GM23338 (cell line): ENCODE measurements at regions not wholly inside any gene's neighbourhood (a gene's known extent, or its start where the extent isn't known, plus 50 kb on each side); places are given as distances from the start of the nearest gene placed in this dataset.

Experiments
- ATAC-seq: fragments of 200-7000 bp; cut with Tn5 transposase; 3 replicates; pipeline ENCODE4 v1.9.1; 2020
- DNase-seq: peaks from one replicate; pipeline ENCODE4 v3.0.0-alpha.2; 2015; ENCODE audit warnings: low spot score
- H2AFZ ChIP-seq: fragments of 200-600 bp; sonication (generic); 2 replicates; pipeline ENCODE4 v1.8.0; 2016; ENCODE audit warnings: antibody characterized with exemption, mild to moderate bottlenecking, moderate library complexity
- H3F3A ChIP-seq: fragments of 200-600 bp; sonication (generic); replicated peaks from 2 replicates; pipeline ENCODE4 v1.8.0; 2017; ENCODE audit warnings: antibody characterized with exemption, mixed run types, low read depth
- H3K27ac ChIP-seq: fragments of 200-600 bp; sonication (generic); 2 replicates; pipeline ENCODE4 v1.6.1; 2016; ENCODE audit warnings: low read depth
- H3K27me3 ChIP-seq: fragments of 200-600 bp; sonication (generic); 2 replicates; pipeline ENCODE4 v1.8.0; 2016; ENCODE audit warnings: mild to moderate bottlenecking, mixed run types, moderate library complexity; ENCODE audit not compliant: insufficient read depth
- H3K36me3 ChIP-seq: fragments of 200-600 bp; sonication (generic); 2 replicates; pipeline ENCODE4 v1.8.0; 2016; ENCODE audit warnings: mild to moderate bottlenecking; ENCODE audit not compliant: insufficient read depth
- H3K4me1 ChIP-seq: fragments of 200-600 bp; sonication (generic); 2 replicates; pipeline ENCODE4 v1.8.0; 2016; ENCODE audit warnings: mild to moderate bottlenecking, moderate library complexity; ENCODE audit not compliant: insufficient read depth
- H3K4me2 ChIP-seq: fragments of 200-600 bp; sonication (generic); 2 replicates; pipeline ENCODE4 v1.7.1; 2017; ENCODE audit warnings: mixed run types
- H3K4me3 ChIP-seq: fragments of 200-600 bp; sonication (generic); 2 replicates; pipeline ENCODE4 v1.6.1; 2016; ENCODE audit warnings: mixed run types
- H3K79me2 ChIP-seq: fragments of 200-600 bp; sonication (generic); replicated peaks from 2 replicates; pipeline ENCODE4 v1.8.0; 2017; ENCODE audit warnings: mild to moderate bottlenecking; ENCODE audit not compliant: insufficient read depth
- H3K9me2 ChIP-seq: fragments of 200-600 bp; sonication (generic); 2 replicates; pipeline ENCODE4 v1.8.0; 2017; ENCODE audit not compliant: insufficient read depth
- H4K20me1 ChIP-seq: fragments of 200-600 bp; sonication (generic); replicated peaks from 2 replicates; pipeline ENCODE4 v1.8.0; 2017; ENCODE audit warnings: mild to moderate bottlenecking; ENCODE audit not compliant: insufficient read depth
- H3K27ac Mint-ChIP-seq: 2 replicates; pipeline ENCODE4 v1.8.0; 2020; ENCODE audit warnings: inconsistent platforms, mild to moderate bottlenecking, moderate library complexity, mixed read lengths
- H3K27me3 Mint-ChIP-seq: 3 replicates; pipeline ENCODE4 v1.8.0; 2022; ENCODE audit warnings: low read depth, mild to moderate bottlenecking, moderate library complexity, mixed read lengths, inconsistent platforms; ENCODE audit not compliant: insufficient read depth, poor library complexity
- H3K36me3 Mint-ChIP-seq: 3 replicates; pipeline ENCODE4 v1.8.0; 2021; ENCODE audit warnings: low read depth, mild to moderate bottlenecking, inconsistent platforms, moderate library complexity, mixed read lengths
- H3K4me1 Mint-ChIP-seq: 3 replicates; pipeline ENCODE4 v1.8.0; 2020; ENCODE audit warnings: mild to moderate bottlenecking, inconsistent platforms, mixed read lengths
- H3K4me3 Mint-ChIP-seq: 3 replicates; pipeline ENCODE4 v1.8.0; 2021; ENCODE audit warnings: moderate library complexity, mild to moderate bottlenecking, inconsistent platforms, mixed read lengths
- H3K9me3 Mint-ChIP-seq: 3 replicates; pipeline ENCODE4 v1.8.0; 2020; ENCODE audit warnings: moderate library complexity, mild to moderate bottlenecking, inconsistent platforms, mixed read lengths
- CREB1 ChIP-seq: fragments of 250-450 bp; sonication (Bioruptor Pico); IDR thresholded peaks from 2 replicates; pipeline ENCODE4 v1.5.0; 2020; ENCODE audit warnings: low read depth, mild to moderate bottlenecking, moderate library complexity
- EZH2 ChIP-seq: fragments of 200-600 bp; sonication (generic); IDR thresholded peaks from one replicate; pipeline ENCODE4 v1.8.0; 2017; ENCODE audit warnings: antibody characterized with exemption, mild to moderate bottlenecking, low read depth; ENCODE audit not compliant: unreplicated experiment
- EZH2phosphoT487 ChIP-seq: fragments of 200-600 bp; sonication (generic); IDR thresholded peaks from one replicate; pipeline ENCODE4 v1.8.1; 2018; ENCODE audit warnings: antibody characterized with exemption; ENCODE audit not compliant: unreplicated experiment
- JUNB ChIP-seq: IDR thresholded peaks from one replicate; pipeline ENCODE4 v1.6.1; 2016; ENCODE audit warnings: antibody characterized with exemption; ENCODE audit not compliant: unreplicated experiment
- NANOG ChIP-seq: IDR thresholded peaks from 2 replicates; pipeline ENCODE4 v1.6.1; 2016; ENCODE audit warnings: antibody characterized with exemption, borderline replicate concordance
- POLR2AphosphoS5 ChIP-seq: IDR thresholded peaks from 2 replicates; pipeline ENCODE4 v1.6.1; 2016; ENCODE audit warnings: antibody characterized with exemption, low read depth
- STAT1 ChIP-seq: IDR thresholded peaks from one replicate; pipeline ENCODE4 v1.6.1; 2016; ENCODE audit warnings: antibody characterized with exemption; ENCODE audit not compliant: unreplicated experiment
- ZNF114 ChIP-seq: fragments of 250-450 bp; sonication (Bioruptor Pico); IDR thresholded peaks from 2 replicates; pipeline ENCODE4 v1.5.0; 2020; ENCODE audit warnings: mild to moderate bottlenecking, moderate library complexity
- ZNF331 ChIP-seq: fragments of 250-450 bp; sonication (Bioruptor Pico); IDR thresholded peaks from 2 replicates; pipeline ENCODE4 v1.5.0; 2020; ENCODE audit warnings: low read depth, mild to moderate bottlenecking, moderate library complexity
- TF ChIP-seq, protein P1 (sequence below): fragments of 250-450 bp; sonication (Bioruptor Pico); IDR thresholded peaks from 2 replicates; pipeline ENCODE4 v1.5.0; 2020; ENCODE audit warnings: mild to moderate bottlenecking, moderate library complexity
- TF ChIP-seq, protein P2 (sequence below): IDR thresholded peaks from one replicate; pipeline ENCODE4 v1.6.1; 2018; ENCODE audit warnings: antibody characterized with exemption; ENCODE audit not compliant: unreplicated experiment

DNA sequence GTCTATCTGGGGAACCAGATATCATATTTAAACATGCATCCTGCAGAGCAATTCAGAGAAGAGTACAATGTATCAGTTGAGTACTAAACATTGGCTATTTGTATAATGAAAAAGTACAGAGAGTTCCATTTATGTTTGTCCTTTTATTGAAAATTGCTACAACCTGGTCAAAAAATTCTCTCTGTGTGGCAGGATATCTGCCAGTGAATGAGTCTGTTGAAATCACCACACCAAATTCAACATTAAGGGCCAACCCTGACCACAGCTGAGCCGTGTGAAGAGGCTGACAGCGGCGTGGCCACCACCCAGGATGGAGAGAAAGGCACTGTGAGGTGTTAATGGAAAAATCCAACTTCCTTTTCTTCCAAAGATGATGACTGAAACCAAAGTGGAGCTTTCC is 422.7 kb upstream of the PIK3R1 start:
- Mint-ChIP-seq H3K4me3 (no peak overlapping the region), H3K27ac (no peak overlapping the region), H3K9me3 (no peaks in the 10 kb centered on the region), H3K4me1 (peaks cover 6% of the 10 kb centered on the region; the same call in 2 of the 3 replicates), H3K27me3 (no peaks in the 10 kb centered on the region), H3K36me3 (no peaks in the 10 kb centered on the region)
- Histone ChIP-seq H3K36me3 (no peaks in the 10 kb centered on the region), H3K27me3 (no peaks in the 10 kb centered on the region), H3F3A (no peaks in the 10 kb centered on the region), H3K27ac (no peak overlapping the region), H3K9me2 (peaks cover 5% of the 10 kb centered on the region; the same call in 1 of the 2 replicates), H3K79me2 (no peaks in the 10 kb centered on the region), H2AFZ (no peak overlapping the region), H3K4me3 (no peak overlapping the region), H3K4me1 (no peaks in the 10 kb centered on the region), H3K4me2 (no peak overlapping the region), H4K20me1 (no peaks in the 10 kb centered on the region)
- DNase-seq: no peak
- TF ChIP-seq, protein P1, sequence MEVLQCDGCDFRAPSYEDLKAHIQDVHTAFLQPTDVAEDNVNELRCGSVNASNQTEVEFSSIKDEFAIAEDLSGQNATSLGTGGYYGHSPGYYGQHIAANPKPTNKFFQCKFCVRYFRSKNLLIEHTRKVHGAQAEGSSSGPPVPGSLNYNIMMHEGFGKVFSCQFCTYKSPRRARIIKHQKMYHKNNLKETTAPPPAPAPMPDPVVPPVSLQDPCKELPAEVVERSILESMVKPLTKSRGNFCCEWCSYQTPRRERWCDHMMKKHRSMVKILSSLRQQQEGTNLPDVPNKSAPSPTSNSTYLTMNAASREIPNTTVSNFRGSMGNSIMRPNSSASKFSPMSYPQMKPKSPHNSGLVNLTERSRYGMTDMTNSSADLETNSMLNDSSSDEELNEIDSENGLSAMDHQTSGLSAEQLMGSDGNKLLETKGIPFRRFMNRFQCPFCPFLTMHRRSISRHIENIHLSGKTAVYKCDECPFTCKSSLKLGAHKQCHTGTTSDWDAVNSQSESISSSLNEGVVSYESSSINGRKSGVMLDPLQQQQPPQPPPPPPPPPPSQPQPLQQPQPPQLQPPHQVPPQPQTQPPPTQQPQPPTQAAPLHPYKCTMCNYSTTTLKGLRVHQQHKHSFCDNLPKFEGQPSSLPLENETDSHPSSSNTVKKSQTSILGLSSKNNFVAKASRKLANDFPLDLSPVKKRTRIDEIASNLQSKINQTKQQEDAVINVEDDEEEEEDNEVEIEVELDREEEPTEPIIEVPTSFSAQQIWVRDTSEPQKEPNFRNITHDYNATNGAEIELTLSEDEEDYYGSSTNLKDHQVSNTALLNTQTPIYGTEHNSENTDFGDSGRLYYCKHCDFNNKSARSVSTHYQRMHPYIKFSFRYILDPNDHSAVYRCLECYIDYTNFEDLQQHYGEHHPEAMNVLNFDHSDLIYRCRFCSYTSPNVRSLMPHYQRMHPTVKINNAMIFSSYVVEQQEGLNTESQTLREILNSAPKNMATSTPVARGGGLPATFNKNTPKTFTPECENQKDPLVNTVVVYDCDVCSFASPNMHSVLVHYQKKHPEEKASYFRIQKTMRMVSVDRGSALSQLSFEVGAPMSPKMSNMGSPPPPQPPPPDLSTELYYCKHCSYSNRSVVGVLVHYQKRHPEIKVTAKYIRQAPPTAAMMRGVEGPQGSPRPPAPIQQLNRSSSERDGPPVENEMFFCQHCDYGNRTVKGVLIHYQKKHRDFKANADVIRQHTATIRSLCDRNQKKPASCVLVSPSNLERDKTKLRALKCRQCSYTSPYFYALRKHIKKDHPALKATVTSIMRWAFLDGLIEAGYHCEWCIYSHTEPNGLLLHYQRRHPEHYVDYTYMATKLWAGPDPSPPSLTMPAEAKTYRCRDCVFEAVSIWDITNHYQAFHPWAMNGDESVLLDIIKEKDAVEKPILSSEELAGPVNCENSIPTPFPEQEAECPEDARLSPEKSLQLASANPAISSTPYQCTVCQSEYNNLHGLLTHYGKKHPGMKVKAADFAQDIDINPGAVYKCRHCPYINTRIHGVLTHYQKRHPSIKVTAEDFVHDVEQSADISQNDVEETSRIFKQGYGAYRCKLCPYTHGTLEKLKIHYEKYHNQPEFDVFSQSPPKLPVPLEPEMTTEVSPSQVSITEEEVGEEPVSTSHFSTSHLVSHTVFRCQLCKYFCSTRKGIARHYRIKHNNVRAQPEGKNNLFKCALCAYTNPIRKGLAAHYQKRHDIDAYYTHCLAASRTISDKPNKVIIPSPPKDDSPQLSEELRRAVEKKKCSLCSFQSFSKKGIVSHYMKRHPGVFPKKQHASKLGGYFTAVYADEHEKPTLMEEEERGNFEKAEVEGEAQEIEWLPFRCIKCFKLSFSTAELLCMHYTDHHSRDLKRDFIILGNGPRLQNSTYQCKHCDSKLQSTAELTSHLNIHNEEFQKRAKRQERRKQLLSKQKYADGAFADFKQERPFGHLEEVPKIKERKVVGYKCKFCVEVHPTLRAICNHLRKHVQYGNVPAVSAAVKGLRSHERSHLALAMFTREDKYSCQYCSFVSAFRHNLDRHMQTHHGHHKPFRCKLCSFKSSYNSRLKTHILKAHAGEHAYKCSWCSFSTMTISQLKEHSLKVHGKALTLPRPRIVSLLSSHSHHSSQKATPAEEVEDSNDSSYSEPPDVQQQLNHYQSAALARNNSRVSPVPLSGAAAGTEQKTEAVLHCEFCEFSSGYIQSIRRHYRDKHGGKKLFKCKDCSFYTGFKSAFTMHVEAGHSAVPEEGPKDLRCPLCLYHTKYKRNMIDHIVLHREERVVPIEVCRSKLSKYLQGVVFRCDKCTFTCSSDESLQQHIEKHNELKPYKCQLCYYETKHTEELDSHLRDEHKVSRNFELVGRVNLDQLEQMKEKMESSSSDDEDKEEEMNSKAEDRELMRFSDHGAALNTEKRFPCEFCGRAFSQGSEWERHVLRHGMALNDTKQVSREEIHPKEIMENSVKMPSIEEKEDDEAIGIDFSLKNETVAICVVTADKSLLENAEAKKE (CRISPR knock-in tag): no peak
- no peak for TF ChIP-seq NANOG
- no peak for TF ChIP-seq POLR2AphosphoS5
- TF ChIP-seq ZNF114 (CRISPR knock-in tag): no peak
- no peak for TF ChIP-seq CREB1 (CRISPR knock-in tag)
- no peak for TF ChIP-seq STAT1
- no peak for TF ChIP-seq ZNF331
- TF ChIP-seq JUNB: no peak
- TF ChIP-seq EZH2phosphoT487: no peak
- no peak for TF ChIP-seq EZH2
- TF ChIP-seq, protein P2, sequence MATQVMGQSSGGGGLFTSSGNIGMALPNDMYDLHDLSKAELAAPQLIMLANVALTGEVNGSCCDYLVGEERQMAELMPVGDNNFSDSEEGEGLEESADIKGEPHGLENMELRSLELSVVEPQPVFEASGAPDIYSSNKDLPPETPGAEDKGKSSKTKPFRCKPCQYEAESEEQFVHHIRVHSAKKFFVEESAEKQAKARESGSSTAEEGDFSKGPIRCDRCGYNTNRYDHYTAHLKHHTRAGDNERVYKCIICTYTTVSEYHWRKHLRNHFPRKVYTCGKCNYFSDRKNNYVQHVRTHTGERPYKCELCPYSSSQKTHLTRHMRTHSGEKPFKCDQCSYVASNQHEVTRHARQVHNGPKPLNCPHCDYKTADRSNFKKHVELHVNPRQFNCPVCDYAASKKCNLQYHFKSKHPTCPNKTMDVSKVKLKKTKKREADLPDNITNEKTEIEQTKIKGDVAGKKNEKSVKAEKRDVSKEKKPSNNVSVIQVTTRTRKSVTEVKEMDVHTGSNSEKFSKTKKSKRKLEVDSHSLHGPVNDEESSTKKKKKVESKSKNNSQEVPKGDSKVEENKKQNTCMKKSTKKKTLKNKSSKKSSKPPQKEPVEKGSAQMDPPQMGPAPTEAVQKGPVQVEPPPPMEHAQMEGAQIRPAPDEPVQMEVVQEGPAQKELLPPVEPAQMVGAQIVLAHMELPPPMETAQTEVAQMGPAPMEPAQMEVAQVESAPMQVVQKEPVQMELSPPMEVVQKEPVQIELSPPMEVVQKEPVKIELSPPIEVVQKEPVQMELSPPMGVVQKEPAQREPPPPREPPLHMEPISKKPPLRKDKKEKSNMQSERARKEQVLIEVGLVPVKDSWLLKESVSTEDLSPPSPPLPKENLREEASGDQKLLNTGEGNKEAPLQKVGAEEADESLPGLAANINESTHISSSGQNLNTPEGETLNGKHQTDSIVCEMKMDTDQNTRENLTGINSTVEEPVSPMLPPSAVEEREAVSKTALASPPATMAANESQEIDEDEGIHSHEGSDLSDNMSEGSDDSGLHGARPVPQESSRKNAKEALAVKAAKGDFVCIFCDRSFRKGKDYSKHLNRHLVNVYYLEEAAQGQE: no peak
- no peak for ATAC-seq
